Sigmoid colon (tissue), 3 donors: ENCODE measurements at regions not wholly inside any gene's neighbourhood (a gene's known extent, or its start where the extent isn't known, plus 50 kb on each side); places are given as distances from the start of the nearest gene placed in this dataset.

Experiments used
- CTCF ChIP-seq, 4 experiments: fragments of 450-650 bp in 3 of 4; fragments of 200-600 bp in 1 of 4; IDR thresholded peaks; one replicate each; pipeline ENCODE4 v1.5.1; 2016 to 2019; ENCODE audit warnings: antibody characterized with exemption in 4 of 4, mild to moderate bottlenecking in 3 of 4, moderate library complexity in 2 of 4
- POLR2A ChIP-seq, 2 donors: fragments of 450-650 bp; IDR thresholded peaks; one replicate each; pipeline ENCODE4 v1.6.1; 2016; ENCODE audit warnings: antibody characterized with exemption in 2 of 2, mild to moderate bottlenecking in 2 of 2, moderate library complexity in 2 of 2

DNA sequence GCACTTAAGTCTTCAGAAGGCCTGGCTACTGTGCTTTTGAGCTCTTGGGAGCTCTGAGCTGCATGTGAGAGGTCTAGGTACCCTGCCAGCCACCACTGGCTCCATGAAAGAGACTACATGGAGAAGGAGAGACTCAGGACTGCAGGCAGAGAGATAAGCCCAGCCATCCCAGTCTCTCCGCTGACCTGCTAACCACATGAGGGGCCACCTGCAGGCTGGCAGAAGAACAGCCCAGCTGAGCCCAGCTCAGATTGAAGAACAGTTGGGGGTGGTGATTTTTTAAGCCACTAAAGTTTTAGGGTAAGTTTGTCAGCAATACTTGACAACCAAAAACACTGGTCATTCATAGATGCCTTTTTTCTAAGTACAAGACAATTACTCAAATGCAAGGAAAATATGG is 205.0 kb upstream of the PRDM9 start:
- TF ChIP-seq CTCF (IDR thresholded peaks at IDR 0.05) (no peak), POLR2A (IDR thresholded peaks at IDR 0.05) (no peak)
